ENCODE measurements at regions not wholly inside any gene's neighbourhood (a gene's known extent, or its start where the extent isn't known, plus 50 kb on each side); places are given as distances from the start of the nearest gene placed in this dataset.

- TF ChIP-seq CTCF (IDR thresholded peaks at IDR 0.05): no peak
- no peak for TF ChIP-seq EP300 (IDR thresholded peaks at IDR 0.05; ENCODE audit: low read depth)
Measured at GRCh38 chr3:86738684-86739083, 252.3 kb downstream of the VGLL3 start.

All from transverse colon (tissue), 3 donors.